ENCODE measurements at regions not wholly inside any gene's neighbourhood (a gene's known extent, or its start where the extent isn't known, plus 50 kb on each side); places are given as distances from the start of the nearest gene placed in this dataset.

DNA sequence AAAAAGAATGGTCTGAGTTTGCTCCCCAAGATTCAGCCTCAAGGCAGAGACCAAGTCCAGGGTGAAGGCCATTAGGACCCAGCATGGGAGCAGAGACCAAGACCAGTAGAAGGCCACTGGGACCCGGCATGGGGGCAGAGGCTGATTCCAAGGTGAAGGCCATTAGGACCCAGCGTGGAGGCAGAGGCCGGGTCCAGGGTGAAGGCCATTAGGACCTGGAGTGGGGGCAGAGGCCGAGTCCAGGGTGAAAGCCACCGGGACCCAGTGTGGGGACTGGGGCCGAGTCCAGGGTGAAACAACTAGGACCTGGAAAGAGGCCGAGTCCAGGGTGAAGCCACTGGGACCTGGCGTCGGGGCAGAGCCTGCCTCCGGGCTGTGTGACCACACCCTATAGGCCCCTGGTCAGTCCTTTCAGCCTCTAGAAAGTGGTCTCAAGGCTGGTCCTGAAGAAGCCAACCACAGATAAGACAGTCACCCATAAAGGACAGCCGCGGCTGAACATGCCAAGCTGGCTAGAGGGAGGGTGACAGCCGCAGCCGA lies 113.8 kb upstream of the SALL3 start:
- WGBS, 5 donors: 85 to 93% (median 90%) methylated on average over 10 to 14 of the region's 14 CpGs
- H3K36me3 ChIP-seq: no peaks in the 10 kb centered on the region
- no peak for DNase-seq
- no peak overlapping the region for H3K27ac ChIP-seq
- intact Hi-C loops (cut with DNase I; ENCODE audit: low total_unique reads): no loop called here
- H3K27me3 ChIP-seq: peaks cover 0 to 45% (median 4%) of the 10 kb centered on the region in 3 donors
- H3K4me1 ChIP-seq: peaks cover 0 to 3% (median 0%) of the 10 kb centered on the region in 4 donors
- no peaks in the 10 kb centered on the region for H3K9me3 ChIP-seq
- no peak for TF ChIP-seq CTCF (IDR thresholded peaks at IDR 0.05)
- TF ChIP-seq POLR2AphosphoS5 (IDR thresholded peaks at IDR 0.05): no peak
- TF ChIP-seq POLR2A (IDR thresholded peaks at IDR 0.05): no peak
- no peak for TF ChIP-seq EP300 (IDR thresholded peaks at IDR 0.05)
- no peak overlapping the region for H3K4me3 ChIP-seq

DNA sequence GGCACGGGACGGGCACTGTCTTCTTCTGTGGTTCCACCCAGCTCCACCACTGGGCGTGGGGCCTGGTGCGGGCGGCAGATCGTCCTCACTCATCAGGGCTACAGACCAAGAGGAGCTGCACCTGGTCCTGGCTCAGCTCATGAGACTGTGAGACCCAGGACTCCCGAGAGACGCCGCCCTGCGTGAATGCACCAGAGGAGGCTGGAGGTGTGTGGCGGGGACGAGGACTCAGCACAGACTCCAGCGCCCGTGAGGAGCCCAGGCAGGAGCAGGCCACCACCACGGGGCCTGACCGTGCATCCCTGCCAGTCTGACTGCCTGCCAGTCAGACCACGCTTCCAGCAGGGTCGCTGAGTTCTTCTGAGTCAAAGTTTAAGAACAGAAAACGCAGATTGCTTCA lies 112.5 kb upstream of the SALL3 start:
- peaks cover 0 to 47% (median 0%) of the 10 kb centered on the region in 3 donors for H3K27me3 ChIP-seq
- no peaks in the 10 kb centered on the region for H3K36me3 ChIP-seq
- intact Hi-C loops (cut with DNase I; ENCODE audit: low total_unique reads): no loop called here
- DNase-seq: no peak
- H3K9me3 ChIP-seq: no peaks in the 10 kb centered on the region
- H3K4me3 ChIP-seq: no peak overlapping the region
- H3K4me1 ChIP-seq: no peaks in the 10 kb centered on the region
- TF ChIP-seq EP300 (IDR thresholded peaks at IDR 0.05) (no peak), POLR2AphosphoS5 (IDR thresholded peaks at IDR 0.05) (no peak), POLR2A (IDR thresholded peaks at IDR 0.05) (no peak), CTCF (IDR thresholded peaks at IDR 0.05) (no peak)
- H3K27ac ChIP-seq: no peak overlapping the region
- WGBS, 5 donors: 83 to 87% (median 84%) methylated on average over 16 to 19 of the region's 19 CpGs

- H3K4me3 ChIP-seq: no peak overlapping the region
- no peaks in the 10 kb centered on the region for H3K9me3 ChIP-seq
- peaks cover 0 to 34% (median 0%) of the 10 kb centered on the region in 3 donors for H3K27me3 ChIP-seq
- H3K36me3 ChIP-seq: no peaks in the 10 kb centered on the region
- 53 to 65% (median 57%) methylated on average over 17 of the region's 17 CpGs for WGBS, 5 donors
- DNase-seq: no peak
- H3K4me1 ChIP-seq: no peaks in the 10 kb centered on the region
- TF ChIP-seq POLR2A (IDR thresholded peaks at IDR 0.05) (no peak), CTCF (IDR thresholded peaks at IDR 0.05) (no peak), POLR2AphosphoS5 (IDR thresholded peaks at IDR 0.05) (no peak), EP300 (IDR thresholded peaks at IDR 0.05) (no peak)
- intact Hi-C loops (cut with DNase I; ENCODE audit: low total_unique reads): no loop called here
- H3K27ac ChIP-seq: no peak overlapping the region
These were observed 111.0 kb upstream of the SALL3 start for GRCh38 chr18:78868330-78869316.

DNA sequence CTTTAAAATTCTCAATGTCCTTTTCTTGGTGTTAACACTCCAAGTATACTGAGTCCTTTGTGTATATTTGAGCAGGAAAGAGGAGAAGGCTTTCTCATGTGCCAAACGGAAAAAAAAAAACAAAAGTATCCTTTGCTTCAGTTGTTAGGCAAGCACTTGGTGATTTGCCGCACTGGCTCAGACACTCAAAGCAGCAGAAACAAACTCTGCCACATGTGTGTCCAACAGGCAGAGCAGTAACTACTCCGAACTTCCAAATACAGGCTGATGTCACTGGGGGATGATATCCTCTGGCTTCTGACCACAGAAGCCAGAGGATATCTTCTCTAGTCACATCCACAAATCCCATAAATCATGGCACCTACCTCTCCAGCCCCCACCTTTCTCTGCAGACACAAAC lies 108.0 kb upstream of the SALL3 start:
- TF ChIP-seq EP300 (IDR thresholded peaks at IDR 0.05) (no peak), POLR2A (IDR thresholded peaks at IDR 0.05) (no peak), POLR2AphosphoS5 (IDR thresholded peaks at IDR 0.05) (no peak), CTCF (IDR thresholded peaks at IDR 0.05) (no peak)
- WGBS, 5 donors: 40 to 73% (median 51%) methylated on average over 3 of the region's 3 CpGs
- Histone ChIP-seq H3K27ac (no peak overlapping the region), H3K4me3 (no peak overlapping the region), H3K36me3 (no peaks in the 10 kb centered on the region), H3K27me3 (peaks cover 0 to 39% (median 0%) of the 10 kb centered on the region in 3 donors), H3K9me3 (no peaks in the 10 kb centered on the region), H3K4me1 (no peaks in the 10 kb centered on the region)
- intact Hi-C loops (cut with DNase I; ENCODE audit: low total_unique reads): no loop called here
- no peak for DNase-seq
